ENCODE measurements at regions not wholly inside any gene's neighbourhood (a gene's known extent, or its start where the extent isn't known, plus 50 kb on each side); places are given as distances from the start of the nearest gene placed in this dataset.

DNA sequence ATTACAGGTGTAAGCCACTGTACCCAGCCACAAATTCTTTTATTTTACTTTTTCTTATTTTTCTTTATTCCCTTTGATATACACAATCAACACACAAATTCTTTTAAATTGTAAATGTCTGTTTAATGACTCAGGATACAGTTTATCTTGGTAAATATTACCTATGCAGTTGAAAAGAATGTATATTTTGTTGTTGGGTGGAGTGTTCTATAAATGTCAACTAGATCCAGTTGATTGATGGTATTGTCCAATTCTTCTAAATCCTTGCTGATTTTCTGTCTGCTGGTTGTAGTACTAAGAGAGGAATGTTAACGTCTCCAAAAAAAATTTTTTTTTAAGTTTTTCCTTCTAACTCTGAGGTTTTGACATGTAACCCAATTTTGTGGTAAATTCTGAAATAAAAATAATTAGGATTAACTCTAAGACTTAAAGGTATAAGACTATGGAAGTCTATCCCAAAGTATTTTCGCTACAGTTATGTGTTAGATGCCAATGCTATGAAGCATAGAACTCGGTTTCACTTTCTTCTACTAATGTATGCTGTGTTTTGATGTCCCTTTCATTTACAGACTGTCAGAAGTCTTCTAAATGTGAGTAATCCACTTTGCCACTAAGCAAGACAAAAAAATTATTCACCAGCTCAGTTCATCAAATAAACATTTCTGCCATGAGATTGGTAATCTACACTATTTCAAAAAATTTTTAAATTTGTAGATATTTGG lies 720.2 kb upstream of the C9orf72 start:
- DNase-seq = peak; percentile 39
- in situ Hi-C loops (cut with HindIII; ENCODE audit: low pct_ligation_motif_present, low pct_unique_long_range_greater_than_20kb, low sequenced_read_pairs) = no loop called here

GRCh38 chr9:28301281-28301680 lies 728.0 kb upstream of the C9orf72 start:
- in situ Hi-C loops (cut with HindIII; ENCODE audit: low pct_ligation_motif_present, low pct_unique_long_range_greater_than_20kb, low sequenced_read_pairs) = no loop called here
- peak; percentile 32 for DNase-seq

- DNase-seq = no peak
- in situ Hi-C loops (cut with HindIII; ENCODE audit: low pct_ligation_motif_present, low pct_unique_long_range_greater_than_20kb, low sequenced_read_pairs) = no loop called here
These were observed 744.5 kb upstream of the C9orf72 start for GRCh38 chr9:28317745-28318144.

DNA sequence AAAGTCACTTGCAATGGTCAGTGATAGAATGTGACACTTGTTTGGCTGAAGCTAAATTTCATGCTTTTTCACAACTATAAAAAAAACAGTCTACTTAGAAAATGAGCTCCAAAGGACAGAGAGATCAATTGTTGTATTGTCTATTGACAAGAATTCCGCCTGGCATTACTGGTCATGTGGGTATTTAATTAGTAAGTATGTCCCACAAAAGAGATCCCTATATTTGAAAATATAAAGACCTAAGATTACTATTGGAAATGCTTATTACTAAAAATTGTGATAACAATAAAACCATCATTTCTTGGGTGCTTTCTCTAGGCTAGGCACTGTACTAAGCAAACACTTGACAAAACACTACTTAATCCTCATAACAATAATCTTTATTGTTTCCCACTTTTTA lies 745.2 kb upstream of the C9orf72 start:
- in situ Hi-C loops (cut with HindIII; ENCODE audit: low pct_ligation_motif_present, low pct_unique_long_range_greater_than_20kb, low sequenced_read_pairs) = no loop called here
- DNase-seq = no peak

DNA sequence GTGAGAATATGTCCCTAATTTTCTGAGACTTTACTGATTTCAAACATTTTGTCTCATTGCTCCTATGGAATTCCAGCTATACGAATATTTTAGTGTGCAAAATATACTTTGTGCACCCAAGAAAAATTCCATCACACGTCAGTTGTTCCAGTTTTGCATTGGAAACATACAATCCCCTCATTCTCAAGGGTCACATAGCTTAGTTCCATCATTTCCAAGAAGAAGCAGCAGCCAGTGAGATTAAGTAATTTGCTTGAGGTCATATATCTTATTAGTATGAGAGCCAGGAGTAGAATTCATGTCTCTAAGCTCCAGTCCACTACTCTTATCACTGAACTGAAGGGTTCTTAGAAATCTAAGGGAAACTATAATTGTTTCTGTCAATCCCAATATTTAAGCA lies 746.7 kb upstream of the C9orf72 start:
- no peak for DNase-seq
- in situ Hi-C loops (cut with HindIII; ENCODE audit: low pct_ligation_motif_present, low pct_unique_long_range_greater_than_20kb, low sequenced_read_pairs) = no loop called here

DNA sequence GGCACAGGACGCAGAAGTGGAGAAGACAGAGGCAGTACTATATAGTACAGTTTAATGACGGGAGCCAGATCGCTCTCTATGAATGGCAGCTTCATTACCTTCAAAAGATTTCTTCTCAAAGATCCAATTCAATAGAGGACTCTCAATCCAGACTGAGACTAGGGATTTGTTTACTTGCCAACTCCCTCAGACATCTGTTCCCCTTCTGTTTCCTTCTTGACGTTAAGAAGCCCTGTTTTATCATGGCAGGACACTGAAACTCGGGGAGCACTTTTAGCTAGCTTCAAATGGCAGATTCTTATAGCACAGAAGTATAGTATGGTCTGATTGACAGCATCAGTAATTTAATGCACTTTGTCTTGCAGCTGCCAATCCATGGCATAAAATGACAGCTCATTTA lies 747.3 kb upstream of the C9orf72 start:
- DNase-seq = no peak
- in situ Hi-C loops (cut with HindIII; ENCODE audit: low pct_ligation_motif_present, low pct_unique_long_range_greater_than_20kb, low sequenced_read_pairs) = no loop called here

DNA sequence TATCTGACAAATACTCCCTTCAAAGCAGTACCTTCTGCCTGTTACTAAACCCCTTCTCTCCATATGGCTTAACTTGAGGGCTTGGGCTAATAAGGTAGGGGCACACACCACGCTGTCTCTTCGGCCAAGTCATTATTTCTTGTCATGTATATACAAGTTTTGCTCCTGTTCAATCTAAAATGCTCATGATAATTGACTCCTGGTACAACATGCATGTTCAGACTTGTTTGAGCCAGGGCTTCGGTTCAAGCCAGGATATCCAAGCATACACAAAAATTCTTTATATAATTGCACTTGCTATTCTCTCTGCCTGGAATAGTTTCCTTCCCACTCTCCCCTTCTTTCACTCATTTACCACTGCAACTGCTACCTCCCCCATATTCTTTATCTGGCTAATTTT lies 756.0 kb upstream of the C9orf72 start:
- in situ Hi-C loops (cut with HindIII; ENCODE audit: low pct_ligation_motif_present, low pct_unique_long_range_greater_than_20kb, low sequenced_read_pairs) = no loop called here
- no peak for DNase-seq

DNA sequence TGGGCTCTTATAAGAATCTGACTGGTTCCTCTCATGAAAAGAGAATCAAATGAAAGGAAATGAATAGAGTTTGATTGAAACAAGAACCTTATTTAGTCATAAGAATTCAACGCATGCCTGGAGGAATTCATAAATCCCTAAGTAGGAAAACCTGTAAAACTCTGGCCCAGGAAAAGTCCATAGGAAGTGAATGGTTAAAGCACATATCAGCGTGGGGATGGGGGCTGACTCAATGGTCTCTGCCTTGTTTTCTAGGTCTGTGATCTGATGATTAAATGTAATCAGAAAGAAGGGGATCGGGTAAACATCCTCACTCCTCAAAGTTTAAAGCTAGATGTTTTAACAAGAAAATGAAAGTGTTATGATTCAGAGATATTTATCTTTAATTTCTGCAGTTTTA lies 759.4 kb upstream of the C9orf72 start:
- in situ Hi-C loops (cut with HindIII; ENCODE audit: low pct_ligation_motif_present, low pct_unique_long_range_greater_than_20kb, low sequenced_read_pairs) = no loop called here
- no peak for DNase-seq

GRCh38 chr9:28341913-28342312 lies 768.6 kb upstream of the C9orf72 start:
- in situ Hi-C loops (cut with HindIII; ENCODE audit: low pct_ligation_motif_present, low pct_unique_long_range_greater_than_20kb, low sequenced_read_pairs) = no loop called here
- DNase-seq = no peak

DNA sequence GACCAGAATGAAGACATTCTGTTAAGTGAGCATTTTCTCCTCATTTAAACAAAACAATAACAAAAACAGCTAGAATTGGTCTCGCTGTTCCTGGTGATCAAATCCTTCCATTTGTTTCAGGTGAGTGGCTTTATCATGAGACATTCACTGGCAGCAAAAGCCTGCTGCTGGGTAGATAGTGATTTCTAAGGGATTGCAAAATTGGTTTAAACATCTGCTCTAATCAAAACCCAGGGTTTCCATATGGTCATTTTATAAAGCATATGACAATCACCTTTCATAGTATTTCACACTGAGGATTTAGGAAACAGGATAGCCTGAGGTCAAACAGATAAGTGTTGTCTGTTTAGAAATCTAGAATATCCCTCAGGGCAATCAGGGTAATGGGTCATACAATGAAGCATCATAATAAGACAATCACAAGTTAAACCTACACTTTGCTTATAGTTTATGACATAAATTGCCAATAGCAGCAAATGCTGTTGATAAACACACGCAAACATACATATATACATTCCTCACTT lies 769.6 kb upstream of the C9orf72 start:
- in situ Hi-C loops (cut with HindIII; ENCODE audit: low pct_ligation_motif_present, low pct_unique_long_range_greater_than_20kb, low sequenced_read_pairs) = no loop called here
- DNase-seq = no peak

- in situ Hi-C loops (cut with HindIII; ENCODE audit: low pct_ligation_motif_present, low pct_unique_long_range_greater_than_20kb, low sequenced_read_pairs) = no loop called here
- no peak for DNase-seq
These were observed 789.9 kb upstream of the C9orf72 start for GRCh38 chr9:28363151-28363562.

DNA sequence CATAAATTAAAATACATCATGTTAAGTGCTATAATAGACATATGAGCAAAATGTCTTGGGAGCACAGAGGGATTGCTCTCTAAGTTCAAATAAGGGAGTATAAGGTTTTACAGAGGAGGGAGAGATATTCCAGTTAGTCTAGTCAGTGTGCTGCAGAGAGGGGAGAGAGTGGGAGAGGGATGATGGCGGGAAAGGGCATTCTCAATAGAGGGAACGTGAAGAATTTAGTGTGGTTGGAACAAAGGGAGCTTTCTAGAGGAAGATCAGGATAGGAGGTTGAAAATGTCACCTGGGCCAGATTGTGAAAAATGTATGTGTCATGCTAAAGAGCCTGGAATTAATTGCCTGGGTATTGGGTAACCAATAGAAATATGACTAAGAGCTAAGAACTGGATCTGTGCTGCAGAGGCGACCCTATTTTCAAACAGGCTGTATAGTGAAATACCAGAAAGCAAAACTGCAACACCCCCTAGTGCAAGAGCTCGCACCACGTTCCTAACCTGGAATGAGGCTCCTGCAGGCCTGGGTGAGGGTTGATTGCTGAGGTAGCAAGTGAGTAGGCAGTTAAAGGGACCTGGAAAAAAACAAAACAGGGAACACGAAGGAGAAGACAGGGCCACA lies 791.8 kb upstream of the C9orf72 start:
- DNase-seq = no peak
- in situ Hi-C loops (cut with HindIII; ENCODE audit: low pct_ligation_motif_present, low pct_unique_long_range_greater_than_20kb, low sequenced_read_pairs) = no loop called here

GRCh38 chr9:28365728-28366127 lies 792.4 kb upstream of the C9orf72 start:
- in situ Hi-C loops (cut with HindIII; ENCODE audit: low pct_ligation_motif_present, low pct_unique_long_range_greater_than_20kb, low sequenced_read_pairs) = no loop called here
- DNase-seq = no peak

GRCh38 chr9:28378231-28378630 lies 805.0 kb upstream of the C9orf72 start:
- no peak for DNase-seq
- in situ Hi-C loops (cut with HindIII; ENCODE audit: low pct_ligation_motif_present, low pct_unique_long_range_greater_than_20kb, low sequenced_read_pairs) = no loop called here

- in situ Hi-C loops (cut with HindIII; ENCODE audit: low pct_ligation_motif_present, low pct_unique_long_range_greater_than_20kb, low sequenced_read_pairs) = no loop called here
- no peak for DNase-seq
These were observed 805.8 kb upstream of the C9orf72 start for GRCh38 chr9:28379082-28379481.

DNA sequence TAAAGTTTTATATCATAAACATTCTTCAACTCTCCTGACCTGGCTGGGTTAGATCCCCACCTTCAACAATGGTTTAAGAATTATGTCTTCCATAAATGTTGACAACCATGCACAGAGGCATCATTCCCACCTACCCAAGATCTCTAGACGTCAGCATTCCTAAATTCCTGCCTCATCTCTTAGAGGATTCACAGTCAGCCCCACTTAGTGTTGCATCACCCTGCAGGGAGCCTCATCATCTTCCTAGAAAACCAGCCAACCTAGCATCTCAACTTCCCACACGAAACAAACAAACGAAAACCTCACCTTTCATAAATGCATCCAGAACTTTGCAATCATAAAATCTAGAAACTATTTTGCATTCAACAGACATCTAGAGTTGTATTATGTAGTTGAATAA lies 816.1 kb upstream of the C9orf72 start:
- in situ Hi-C loops (cut with HindIII; ENCODE audit: low pct_ligation_motif_present, low pct_unique_long_range_greater_than_20kb, low sequenced_read_pairs) = no loop called here
- no peak for DNase-seq

- in situ Hi-C loops (cut with HindIII; ENCODE audit: low pct_ligation_motif_present, low pct_unique_long_range_greater_than_20kb, low sequenced_read_pairs) = no loop called here
- no peak for DNase-seq
These were observed 821.5 kb upstream of the C9orf72 start for GRCh38 chr9:28394774-28395173.

DNA sequence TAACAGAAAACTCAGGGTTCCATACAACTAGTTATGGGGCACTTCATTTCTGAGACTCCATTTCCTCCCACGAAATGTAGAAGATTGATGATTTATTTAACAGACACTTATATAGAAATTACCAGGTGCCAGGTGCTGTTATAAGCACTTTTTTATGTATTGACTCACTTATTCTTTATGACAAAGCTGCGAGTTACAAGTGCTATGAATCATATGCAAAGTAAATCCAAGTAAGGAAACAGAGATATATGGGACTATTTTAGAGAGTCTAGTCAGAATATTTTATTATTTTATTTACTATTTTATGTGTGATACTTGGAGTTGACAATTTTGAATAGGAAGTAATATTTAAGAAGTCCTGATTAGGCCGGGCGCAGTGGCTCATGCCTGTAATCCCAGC lies 822.8 kb upstream of the C9orf72 start:
- DNase-seq = no peak
- in situ Hi-C loops (cut with HindIII; ENCODE audit: low pct_ligation_motif_present, low pct_unique_long_range_greater_than_20kb, low sequenced_read_pairs) = no loop called here

- no peak for DNase-seq
- in situ Hi-C loops (cut with HindIII; ENCODE audit: low pct_ligation_motif_present, low pct_unique_long_range_greater_than_20kb, low sequenced_read_pairs) = no loop called here
These were observed 834.1 kb upstream of the C9orf72 start for GRCh38 chr9:28407351-28407750.

DNA sequence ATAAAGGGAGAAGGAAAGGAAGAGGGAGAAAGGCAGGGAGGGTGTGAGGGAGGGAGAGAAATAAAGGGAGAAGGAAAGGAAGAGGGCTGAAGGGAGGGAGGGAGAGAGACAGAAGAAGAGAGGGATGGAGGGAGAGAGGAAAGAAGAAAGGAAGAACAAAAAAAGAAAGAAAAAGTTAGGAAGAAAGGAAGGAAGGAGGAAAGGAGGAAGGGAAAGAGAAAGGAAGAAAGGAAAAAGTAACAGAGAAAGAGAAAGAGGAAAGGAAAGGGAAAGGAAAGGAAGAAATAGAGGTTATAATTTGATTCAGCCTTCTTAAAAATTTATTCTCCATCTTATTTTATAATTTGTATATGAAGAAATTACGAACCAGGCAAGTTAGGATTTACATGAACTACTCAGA lies 836.6 kb upstream of the C9orf72 start:
- in situ Hi-C loops (cut with HindIII; ENCODE audit: low pct_ligation_motif_present, low pct_unique_long_range_greater_than_20kb, low sequenced_read_pairs) = no loop called here
- DNase-seq = no peak

Measured in ACHN (cell line).